GM23338 (cell line): ENCODE measurements at regions not wholly inside any gene's neighbourhood (a gene's known extent, or its start where the extent isn't known, plus 50 kb on each side); places are given as distances from the start of the nearest gene placed in this dataset.

Experiments used
- ETS1 ChIP-seq: IDR thresholded peaks from 2 replicates; pipeline ENCODE4 v1.6.1; 2016; ENCODE audit warnings: antibody characterized with exemption
- EZH2 ChIP-seq: fragments of 200-600 bp; sonication (generic); IDR thresholded peaks from one replicate; pipeline ENCODE4 v1.8.0; 2017; ENCODE audit warnings: antibody characterized with exemption, mild to moderate bottlenecking, low read depth; ENCODE audit not compliant: unreplicated experiment
- EZH2phosphoT487 ChIP-seq: fragments of 200-600 bp; sonication (generic); IDR thresholded peaks from one replicate; pipeline ENCODE4 v1.8.1; 2018; ENCODE audit warnings: antibody characterized with exemption; ENCODE audit not compliant: unreplicated experiment
- JUNB ChIP-seq: IDR thresholded peaks from one replicate; pipeline ENCODE4 v1.6.1; 2016; ENCODE audit warnings: antibody characterized with exemption; ENCODE audit not compliant: unreplicated experiment
- POLR2AphosphoS5 ChIP-seq: IDR thresholded peaks from 2 replicates; pipeline ENCODE4 v1.6.1; 2016; ENCODE audit warnings: antibody characterized with exemption, low read depth
- REST ChIP-seq: IDR thresholded peaks from one replicate; pipeline ENCODE4 v1.6.1; 2018; ENCODE audit warnings: antibody characterized with exemption; ENCODE audit not compliant: unreplicated experiment
- TF ChIP-seq, protein P1 (sequence below), 2 experiments: fragments of 200-600 bp in 1 of 2; sonication (generic) in 1 of 2; conservative IDR thresholded peaks; 2 replicates each; pipeline versions ENCODE4 v1.5.1 to v1.6.1; 2016 to 2017; ENCODE audit warnings: antibody characterized with exemption in 2 of 2, low read depth in 2 of 2, mild to moderate bottlenecking in 2 of 2, moderate library complexity in 1 of 2

DNA sequence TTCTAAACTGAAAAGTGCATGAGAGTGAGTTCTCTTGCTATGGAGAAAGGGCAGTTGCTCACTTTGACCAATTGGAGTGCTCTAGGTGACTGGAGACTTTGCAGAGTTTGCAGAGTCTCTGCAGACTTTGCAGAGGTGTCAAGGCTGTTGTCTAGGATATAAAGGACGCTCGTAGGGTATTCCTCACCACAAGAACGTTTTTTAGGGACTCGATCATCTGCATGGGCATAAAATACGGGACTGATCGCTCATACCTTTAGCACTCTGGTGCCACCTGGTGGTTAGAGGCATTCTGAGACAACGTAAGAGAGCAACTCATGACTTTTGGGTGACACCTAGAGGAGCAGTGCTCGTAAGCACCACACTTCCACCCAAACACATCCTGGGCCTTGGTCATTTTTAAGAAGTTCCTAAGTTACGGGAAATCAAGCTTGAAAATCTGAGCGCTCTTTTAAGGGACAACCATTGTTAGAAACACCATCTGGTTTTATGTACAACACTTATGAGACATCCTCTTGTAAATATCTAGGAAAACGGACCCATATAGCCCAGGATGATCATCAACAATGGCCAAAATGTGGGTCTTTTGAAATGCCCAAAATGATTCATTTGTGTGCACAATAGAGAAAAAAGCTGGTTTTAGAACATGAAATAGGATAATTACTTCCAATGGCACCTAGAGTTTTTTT, 51.6 kb upstream of the XCR1 start:
- TF ChIP-seq, protein P1, sequence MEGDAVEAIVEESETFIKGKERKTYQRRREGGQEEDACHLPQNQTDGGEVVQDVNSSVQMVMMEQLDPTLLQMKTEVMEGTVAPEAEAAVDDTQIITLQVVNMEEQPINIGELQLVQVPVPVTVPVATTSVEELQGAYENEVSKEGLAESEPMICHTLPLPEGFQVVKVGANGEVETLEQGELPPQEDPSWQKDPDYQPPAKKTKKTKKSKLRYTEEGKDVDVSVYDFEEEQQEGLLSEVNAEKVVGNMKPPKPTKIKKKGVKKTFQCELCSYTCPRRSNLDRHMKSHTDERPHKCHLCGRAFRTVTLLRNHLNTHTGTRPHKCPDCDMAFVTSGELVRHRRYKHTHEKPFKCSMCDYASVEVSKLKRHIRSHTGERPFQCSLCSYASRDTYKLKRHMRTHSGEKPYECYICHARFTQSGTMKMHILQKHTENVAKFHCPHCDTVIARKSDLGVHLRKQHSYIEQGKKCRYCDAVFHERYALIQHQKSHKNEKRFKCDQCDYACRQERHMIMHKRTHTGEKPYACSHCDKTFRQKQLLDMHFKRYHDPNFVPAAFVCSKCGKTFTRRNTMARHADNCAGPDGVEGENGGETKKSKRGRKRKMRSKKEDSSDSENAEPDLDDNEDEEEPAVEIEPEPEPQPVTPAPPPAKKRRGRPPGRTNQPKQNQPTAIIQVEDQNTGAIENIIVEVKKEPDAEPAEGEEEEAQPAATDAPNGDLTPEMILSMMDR (conservative IDR thresholded peaks at IDR 0.05; ENCODE audit: low read depth in 2 of 2), result peak; percentile 99 to 100
- TF ChIP-seq REST, result no peak
- TF ChIP-seq EZH2phosphoT487, result no peak
- no peak for TF ChIP-seq EZH2
- TF ChIP-seq POLR2AphosphoS5, result no peak
- TF ChIP-seq JUNB, result no peak
- no peak for TF ChIP-seq ETS1
